ENCODE measurements at regions not wholly inside any gene's neighbourhood (a gene's known extent, or its start where the extent isn't known, plus 50 kb on each side); places are given as distances from the start of the nearest gene placed in this dataset.

DNA sequence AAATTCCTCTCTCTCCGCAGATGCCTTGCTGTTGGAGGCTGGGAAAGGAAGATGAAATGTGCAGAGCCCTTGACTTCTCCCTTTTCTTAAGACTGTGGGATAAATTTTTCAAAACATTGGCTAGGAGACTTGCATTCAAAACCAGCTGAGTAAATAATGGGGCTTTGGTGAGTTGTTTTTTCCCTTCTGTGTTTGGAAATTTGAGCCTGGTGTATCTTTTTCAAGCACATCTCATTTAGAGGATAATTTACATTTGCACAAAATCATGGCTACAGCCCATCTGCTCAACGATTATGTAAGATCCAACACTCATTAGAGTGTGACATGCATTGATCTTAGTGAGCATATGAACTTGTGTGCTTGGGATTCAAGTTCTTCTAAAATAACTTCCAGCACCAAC lies 112.1 kb upstream of the ATP8B1 start (continued):
- TF ChIP-seq EZH2 (IDR thresholded peaks at IDR 0.05; ENCODE audit: low read depth, unreplicated experiment) (no peak), CREB1 (CRISPR knock-in tag; IDR thresholded peaks at IDR 0.05; ENCODE audit: low read depth) (no peak)
- TF ChIP-seq, protein P1, sequence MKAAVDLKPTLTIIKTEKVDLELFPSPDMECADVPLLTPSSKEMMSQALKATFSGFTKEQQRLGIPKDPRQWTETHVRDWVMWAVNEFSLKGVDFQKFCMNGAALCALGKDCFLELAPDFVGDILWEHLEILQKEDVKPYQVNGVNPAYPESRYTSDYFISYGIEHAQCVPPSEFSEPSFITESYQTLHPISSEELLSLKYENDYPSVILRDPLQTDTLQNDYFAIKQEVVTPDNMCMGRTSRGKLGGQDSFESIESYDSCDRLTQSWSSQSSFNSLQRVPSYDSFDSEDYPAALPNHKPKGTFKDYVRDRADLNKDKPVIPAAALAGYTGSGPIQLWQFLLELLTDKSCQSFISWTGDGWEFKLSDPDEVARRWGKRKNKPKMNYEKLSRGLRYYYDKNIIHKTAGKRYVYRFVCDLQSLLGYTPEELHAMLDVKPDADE (IDR thresholded peaks at IDR 0.05), result no peak
- TF ChIP-seq, protein P2, sequence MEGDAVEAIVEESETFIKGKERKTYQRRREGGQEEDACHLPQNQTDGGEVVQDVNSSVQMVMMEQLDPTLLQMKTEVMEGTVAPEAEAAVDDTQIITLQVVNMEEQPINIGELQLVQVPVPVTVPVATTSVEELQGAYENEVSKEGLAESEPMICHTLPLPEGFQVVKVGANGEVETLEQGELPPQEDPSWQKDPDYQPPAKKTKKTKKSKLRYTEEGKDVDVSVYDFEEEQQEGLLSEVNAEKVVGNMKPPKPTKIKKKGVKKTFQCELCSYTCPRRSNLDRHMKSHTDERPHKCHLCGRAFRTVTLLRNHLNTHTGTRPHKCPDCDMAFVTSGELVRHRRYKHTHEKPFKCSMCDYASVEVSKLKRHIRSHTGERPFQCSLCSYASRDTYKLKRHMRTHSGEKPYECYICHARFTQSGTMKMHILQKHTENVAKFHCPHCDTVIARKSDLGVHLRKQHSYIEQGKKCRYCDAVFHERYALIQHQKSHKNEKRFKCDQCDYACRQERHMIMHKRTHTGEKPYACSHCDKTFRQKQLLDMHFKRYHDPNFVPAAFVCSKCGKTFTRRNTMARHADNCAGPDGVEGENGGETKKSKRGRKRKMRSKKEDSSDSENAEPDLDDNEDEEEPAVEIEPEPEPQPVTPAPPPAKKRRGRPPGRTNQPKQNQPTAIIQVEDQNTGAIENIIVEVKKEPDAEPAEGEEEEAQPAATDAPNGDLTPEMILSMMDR (conservative IDR thresholded peaks at IDR 0.05; ENCODE audit: low read depth in 2 of 2), result no peak

DNA sequence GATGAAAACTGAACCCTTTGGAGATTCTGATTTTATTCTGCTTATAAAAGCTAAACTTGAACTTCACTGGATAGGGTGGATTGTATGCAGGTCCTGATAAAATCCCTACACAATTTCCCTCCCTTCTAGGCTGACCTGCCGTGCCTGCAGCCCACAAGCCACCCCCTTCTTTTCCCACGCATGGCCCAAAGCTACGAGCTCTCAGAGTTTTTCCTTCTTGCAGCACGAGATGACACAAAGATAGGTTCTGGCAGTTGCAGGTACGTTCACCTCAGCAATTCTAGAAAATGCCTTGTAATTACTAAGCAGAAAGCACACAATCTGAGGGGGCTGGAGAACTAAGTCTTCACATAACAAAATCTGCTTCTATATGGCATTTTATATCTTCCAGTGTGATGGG lies 110.6 kb upstream of the ATP8B1 start:
- ATAC-seq, result no peak
- H3K9me2 ChIP-seq (ENCODE audit: insufficient read depth), result no peaks in the 10 kb centered on the region
- H3K36me3 Mint-ChIP-seq (ENCODE audit: low read depth), result no peaks in the 10 kb centered on the region
- DNase-seq (ENCODE audit: low spot score), result no peak
- no peak overlapping the region for H3K4me3 Mint-ChIP-seq
- no peak overlapping the region for H3K27ac ChIP-seq (ENCODE audit: low read depth)
- H3K27me3 Mint-ChIP-seq (ENCODE audit: insufficient read depth, low read depth, poor library complexity), result peaks cover 3% of the 10 kb centered on the region
- H2AFZ ChIP-seq, result peak overlapping the region; percentile 29; the same call in 1 of the 2 replicates
- no peaks in the 10 kb centered on the region for H3K79me2 ChIP-seq (replicated peaks; ENCODE audit: insufficient read depth)
- H3K4me3 ChIP-seq, result no peak overlapping the region
- no peaks in the 10 kb centered on the region for H3K9me3 Mint-ChIP-seq
- no peaks in the 10 kb centered on the region for H3K27me3 ChIP-seq (ENCODE audit: insufficient read depth)
- H3K27ac Mint-ChIP-seq, result no peak overlapping the region
- no peak overlapping the region for H3K4me2 ChIP-seq
- H3K4me1 ChIP-seq (ENCODE audit: insufficient read depth), result no peaks in the 10 kb centered on the region; the same call in 1 of the 2 replicates
- H3K4me1 Mint-ChIP-seq, result peaks cover 12% of the 10 kb centered on the region
- no peaks in the 10 kb centered on the region for H3F3A ChIP-seq (replicated peaks; ENCODE audit: low read depth)
- H4K20me1 ChIP-seq (replicated peaks; ENCODE audit: insufficient read depth), result no peaks in the 10 kb centered on the region; the same call in 1 of the 2 replicates
- H3K36me3 ChIP-seq (ENCODE audit: insufficient read depth), result no peaks in the 10 kb centered on the region
- TF ChIP-seq, protein P1 (IDR thresholded peaks at IDR 0.05), result no peak
- TF ChIP-seq, protein P2 (conservative IDR thresholded peaks at IDR 0.05; ENCODE audit: low read depth in 2 of 2), result no peak
- TF ChIP-seq, protein P3, sequence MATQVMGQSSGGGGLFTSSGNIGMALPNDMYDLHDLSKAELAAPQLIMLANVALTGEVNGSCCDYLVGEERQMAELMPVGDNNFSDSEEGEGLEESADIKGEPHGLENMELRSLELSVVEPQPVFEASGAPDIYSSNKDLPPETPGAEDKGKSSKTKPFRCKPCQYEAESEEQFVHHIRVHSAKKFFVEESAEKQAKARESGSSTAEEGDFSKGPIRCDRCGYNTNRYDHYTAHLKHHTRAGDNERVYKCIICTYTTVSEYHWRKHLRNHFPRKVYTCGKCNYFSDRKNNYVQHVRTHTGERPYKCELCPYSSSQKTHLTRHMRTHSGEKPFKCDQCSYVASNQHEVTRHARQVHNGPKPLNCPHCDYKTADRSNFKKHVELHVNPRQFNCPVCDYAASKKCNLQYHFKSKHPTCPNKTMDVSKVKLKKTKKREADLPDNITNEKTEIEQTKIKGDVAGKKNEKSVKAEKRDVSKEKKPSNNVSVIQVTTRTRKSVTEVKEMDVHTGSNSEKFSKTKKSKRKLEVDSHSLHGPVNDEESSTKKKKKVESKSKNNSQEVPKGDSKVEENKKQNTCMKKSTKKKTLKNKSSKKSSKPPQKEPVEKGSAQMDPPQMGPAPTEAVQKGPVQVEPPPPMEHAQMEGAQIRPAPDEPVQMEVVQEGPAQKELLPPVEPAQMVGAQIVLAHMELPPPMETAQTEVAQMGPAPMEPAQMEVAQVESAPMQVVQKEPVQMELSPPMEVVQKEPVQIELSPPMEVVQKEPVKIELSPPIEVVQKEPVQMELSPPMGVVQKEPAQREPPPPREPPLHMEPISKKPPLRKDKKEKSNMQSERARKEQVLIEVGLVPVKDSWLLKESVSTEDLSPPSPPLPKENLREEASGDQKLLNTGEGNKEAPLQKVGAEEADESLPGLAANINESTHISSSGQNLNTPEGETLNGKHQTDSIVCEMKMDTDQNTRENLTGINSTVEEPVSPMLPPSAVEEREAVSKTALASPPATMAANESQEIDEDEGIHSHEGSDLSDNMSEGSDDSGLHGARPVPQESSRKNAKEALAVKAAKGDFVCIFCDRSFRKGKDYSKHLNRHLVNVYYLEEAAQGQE (IDR thresholded peaks at IDR 0.05; ENCODE audit: unreplicated experiment), result no peak
- TF ChIP-seq ZNF331 (CRISPR knock-in tag; IDR thresholded peaks at IDR 0.05; ENCODE audit: low read depth), result no peak
- no peak for TF ChIP-seq ZNF114 (CRISPR knock-in tag; IDR thresholded peaks at IDR 0.05)
- TF ChIP-seq STAT1 (IDR thresholded peaks at IDR 0.05; ENCODE audit: unreplicated experiment), result no peak
